GM19395 (cell line): ENCODE measurements at regions not wholly inside any gene's neighbourhood (a gene's known extent, or its start where the extent isn't known, plus 50 kb on each side); places are given as distances from the start of the nearest gene placed in this dataset.
"Not testable (repeated sequence)": the region's sequence is repeated elsewhere in the genome, so short reads cannot be mapped to it uniquely, and the experiment has no call there.

ENCODE experiments used
- ATAC-seq: cut with Tn5 transposase; IDR thresholded peaks from one replicate; pipeline ENCODE4 v1.9.1; 2021; ENCODE audit warnings: mild to moderate bottlenecking, moderate library complexity; ENCODE audit not compliant: unreplicated experiment

DNA sequence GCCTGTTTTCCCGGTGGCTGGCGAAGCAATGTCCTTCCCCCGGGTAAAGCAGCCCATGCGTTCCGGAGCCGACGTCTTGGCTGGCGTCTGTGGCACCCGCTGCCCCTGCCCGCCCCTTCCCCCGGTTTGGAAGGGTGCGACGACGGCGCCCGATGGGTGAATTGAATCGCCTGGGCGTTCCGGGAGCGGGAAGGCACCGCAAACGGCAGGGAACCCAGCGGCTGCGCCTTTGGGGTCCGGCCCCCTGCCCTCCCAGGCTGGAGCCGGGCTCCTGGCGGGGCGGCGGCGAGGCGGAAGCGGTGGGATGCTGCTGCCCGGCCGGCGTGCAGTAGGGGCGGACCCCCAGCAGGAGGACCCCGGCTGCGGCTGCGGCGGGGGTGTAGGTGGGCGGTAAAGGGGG lies 123.6 kb upstream of the RHOU start:
- not testable (repeated sequence) for ATAC-seq

DNA sequence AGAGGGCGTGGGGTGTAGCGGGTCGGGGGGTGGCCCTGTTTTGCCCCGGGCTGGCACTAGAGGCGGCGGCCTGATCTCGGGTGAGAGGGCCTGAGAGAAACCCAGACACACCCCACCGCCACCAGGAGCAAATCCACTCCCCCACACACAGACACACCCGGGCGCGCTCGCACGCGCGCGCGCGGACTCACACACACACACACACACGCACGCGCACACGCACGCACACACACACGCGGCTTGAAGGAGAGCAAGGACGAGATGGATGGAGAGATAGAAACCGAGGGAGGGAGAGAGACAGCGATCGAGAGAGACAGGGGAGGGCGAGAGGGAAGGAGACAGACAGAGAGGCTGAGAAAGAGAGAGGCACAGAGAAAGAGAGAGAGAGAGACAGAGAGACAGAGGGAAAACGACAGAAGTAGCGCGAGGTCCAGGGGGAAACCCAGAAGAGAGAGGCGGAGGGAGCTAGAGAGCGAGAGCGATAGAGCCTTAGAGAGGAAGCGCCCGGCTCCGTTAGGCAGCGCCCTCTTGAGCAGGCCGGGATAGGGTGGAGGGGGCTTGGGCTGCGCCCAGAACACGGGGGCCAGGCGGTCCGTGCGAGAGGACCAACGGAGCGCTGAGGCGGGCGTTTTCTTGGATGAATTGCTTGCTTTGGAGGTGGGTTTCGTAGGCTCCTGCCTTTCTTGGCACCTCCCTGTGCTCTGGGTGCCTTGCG lies 113.1 kb upstream of the RHOU start:
- ATAC-seq: not testable (repeated sequence)

DNA sequence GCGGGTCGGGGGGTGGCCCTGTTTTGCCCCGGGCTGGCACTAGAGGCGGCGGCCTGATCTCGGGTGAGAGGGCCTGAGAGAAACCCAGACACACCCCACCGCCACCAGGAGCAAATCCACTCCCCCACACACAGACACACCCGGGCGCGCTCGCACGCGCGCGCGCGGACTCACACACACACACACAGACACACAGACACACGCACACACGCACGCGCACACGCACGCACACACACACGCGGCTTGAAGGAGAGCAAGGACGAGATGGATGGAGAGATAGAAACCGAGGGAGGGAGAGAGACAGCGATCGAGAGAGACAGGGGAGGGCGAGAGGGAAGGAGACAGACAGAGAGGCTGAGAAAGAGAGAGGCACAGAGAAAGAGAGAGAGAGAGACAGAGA lies 108.8 kb upstream of the RHOU start:
- not testable (repeated sequence) for ATAC-seq

GRCh38 chr1:228632858-228633257 lies 102.4 kb upstream of the RHOU start:
- not testable (repeated sequence) for ATAC-seq

DNA sequence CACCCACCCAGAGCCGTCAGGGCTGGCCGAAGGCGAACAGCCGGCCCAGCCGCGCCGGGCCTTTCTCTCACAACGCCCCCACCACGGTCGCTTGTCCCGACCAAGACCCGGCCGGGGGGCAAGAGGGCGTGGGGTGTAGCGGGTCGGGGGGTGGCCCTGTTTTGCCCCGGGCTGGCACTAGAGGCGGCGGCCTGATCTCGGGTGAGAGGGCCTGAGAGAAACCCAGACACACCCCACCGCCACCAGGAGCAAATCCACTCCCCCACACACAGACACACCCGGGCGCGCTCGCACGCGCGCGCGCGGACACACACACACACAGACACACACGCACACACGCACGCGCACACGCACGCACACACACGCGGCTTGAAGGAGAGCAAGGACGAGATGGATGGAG lies 100.0 kb upstream of the RHOU start:
- ATAC-seq: not testable (repeated sequence)

- not testable (repeated sequence) for ATAC-seq
Observed at GRCh38 chr1:228637529-228637928, 97.8 kb upstream of the RHOU start.

DNA sequence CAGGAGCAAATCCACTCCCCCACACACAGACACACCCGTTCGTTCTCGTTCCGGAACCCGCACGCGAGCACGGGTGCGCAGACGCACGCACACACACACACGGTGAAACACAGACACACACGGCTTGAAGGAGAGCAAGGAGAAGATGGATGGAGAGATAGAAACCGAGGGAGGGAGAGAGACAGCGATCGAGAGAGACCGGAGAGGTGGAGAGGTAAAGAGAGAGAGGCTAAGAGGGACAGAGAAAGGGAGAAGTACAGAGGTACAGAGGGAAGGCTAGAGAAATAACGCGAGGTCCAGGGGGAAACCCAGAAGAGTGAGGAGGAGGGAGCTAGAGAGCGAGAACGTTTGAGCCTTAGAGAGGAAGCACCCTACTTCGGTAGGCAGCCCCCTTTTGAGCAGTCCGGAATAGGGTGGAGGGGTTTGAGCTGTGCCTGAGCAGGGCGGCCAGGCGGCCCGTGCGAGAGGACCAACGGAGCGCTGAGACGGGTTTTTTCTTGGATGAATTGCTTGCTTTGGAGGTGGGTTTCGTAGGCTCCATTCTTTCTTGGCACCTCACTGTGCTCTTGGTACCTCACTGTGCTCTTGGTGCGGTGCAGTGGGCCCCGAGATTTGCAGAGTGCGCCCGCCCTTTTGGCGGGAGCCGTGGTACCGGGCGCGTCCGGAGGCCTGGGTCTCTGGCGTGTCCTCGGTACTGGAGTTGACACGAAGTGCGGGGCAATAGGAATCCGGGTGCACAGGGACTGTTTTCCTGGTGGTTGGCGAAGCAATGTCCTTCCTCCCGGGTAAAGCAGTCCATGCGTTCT lies 88.4 kb upstream of the RHOU start:
- ATAC-seq: peak; percentile 54

DNA sequence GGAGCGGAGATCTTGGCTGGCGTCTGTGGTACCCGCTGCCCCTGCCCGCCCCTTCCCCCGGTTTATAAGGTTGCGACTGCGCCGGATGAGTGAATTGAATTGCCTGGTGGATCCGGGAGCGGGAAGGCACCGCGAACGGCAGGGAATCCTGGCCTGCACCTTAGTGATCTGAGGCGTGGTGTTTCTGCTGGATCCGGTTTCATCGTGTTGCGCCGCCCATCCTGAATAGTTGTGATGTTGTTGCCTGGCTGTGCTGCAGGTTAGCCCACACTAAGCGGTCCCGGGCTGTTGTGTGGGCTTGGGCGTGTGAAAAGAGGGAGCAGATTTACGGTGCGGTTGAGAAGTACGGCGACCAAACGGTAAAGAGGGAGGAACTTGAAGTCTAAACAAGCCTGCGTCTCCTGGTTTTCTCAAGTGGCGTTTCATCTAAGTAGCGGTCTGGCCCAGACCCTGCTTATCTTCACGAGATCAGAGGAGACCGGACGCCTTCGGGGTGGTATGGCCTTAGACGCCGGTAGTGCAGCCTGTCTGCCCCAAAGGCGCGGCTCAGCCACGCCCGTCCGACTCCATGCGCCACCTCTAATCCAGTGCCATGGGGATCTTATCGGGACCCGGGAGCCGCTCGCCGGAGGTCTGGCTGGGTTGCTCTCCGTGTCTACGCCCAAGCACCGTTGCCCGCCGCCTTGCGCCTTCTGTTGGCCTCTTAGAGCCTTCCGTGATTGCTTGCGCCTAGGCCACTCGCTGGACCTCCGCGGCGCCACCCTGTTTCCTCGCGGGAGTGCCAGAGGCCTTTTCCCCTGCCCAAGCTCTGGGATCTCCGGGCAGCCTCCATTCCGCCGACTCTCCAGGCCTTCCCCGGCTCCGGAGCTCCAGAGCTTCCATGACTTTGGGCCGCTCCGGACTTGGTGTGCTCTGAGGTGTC lies 87.5 kb upstream of the RHOU start:
- ATAC-seq: peak; percentile 43

GRCh38 chr1:228648647-228649383 lies 86.5 kb upstream of the RHOU start:
- ATAC-seq: no peak

GRCh38 chr1:228650141-228650540 lies 85.1 kb upstream of the RHOU start:
- ATAC-seq: no peak

GRCh38 chr1:228650946-228651345 lies 84.3 kb upstream of the RHOU start:
- no peak for ATAC-seq

- no peak for ATAC-seq
Observed at GRCh38 chr1:228652116-228652515, 83.2 kb upstream of the RHOU start.

DNA sequence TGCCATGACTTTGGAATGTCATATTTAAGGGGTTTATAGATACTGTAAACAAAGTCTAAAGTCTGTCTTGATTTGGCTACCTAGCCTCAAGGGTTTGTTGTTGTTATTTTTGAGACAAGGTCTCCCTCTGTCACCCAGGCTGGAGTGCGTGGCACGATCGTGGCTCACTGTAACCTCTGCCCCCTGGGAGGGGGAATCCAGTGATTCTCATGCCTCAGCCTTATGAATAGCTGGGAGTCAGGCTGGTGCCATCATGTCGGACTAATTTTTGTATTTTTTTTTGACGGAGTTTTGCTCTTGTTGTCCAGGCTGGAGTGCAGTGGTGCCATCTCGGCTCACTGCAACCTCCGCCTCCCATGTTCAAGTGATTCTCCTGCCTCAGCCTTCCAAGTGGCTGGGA lies 82.2 kb upstream of the RHOU start:
- not testable (repeated sequence) for ATAC-seq

DNA sequence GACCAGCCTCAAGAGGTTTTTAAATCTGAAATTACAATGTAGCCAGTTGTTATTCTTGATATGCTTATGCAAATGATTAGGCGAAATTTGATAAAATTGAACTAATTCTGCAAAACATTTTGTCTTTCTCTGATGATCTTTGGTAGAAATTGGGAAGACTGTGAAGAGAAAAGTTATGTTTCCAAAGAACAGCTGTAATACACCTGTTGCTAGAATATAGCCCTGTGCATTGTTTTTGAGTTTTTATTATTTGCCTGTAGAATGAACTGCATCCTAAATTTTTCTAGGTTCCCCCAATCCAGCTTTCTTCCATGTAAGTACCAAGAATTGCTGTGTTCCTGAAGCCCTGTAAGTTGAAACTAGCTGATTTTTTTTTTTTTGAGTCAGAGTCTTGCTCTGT lies 81.5 kb upstream of the RHOU start:
- ATAC-seq: no peak

GRCh38 chr1:228655796-228656394 lies 79.4 kb upstream of the RHOU start:
- ATAC-seq: no peak

DNA sequence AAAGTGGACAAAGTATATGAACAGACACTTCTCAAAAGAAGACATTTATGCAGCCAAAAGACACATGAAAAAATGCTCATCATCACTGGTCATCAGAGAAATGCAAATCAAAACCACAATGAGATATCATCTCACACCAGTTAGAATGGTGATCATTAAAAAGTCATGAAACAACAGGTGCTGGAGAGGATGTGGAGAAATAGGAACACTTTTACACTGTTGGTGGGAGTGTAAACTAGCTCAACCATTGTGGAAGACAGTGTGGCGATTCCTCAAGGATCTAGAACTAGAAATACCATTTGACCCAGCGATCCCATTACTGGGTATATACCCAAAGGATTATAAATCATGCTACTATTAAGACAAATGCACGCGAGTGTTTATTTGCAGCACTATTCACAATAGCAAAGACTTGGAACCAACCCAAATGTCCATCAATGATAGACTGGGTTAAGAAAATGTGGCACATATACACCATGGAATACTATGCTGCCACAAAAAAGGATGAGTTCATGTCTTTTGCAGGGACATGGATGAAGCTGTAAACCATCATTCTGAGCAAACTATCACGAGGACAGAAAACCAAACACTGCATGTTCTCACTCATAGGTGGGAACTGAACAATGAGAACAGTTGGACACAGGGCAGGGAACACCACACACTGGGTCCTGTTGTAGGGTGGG lies 73.1 kb upstream of the RHOU start:
- ATAC-seq: not testable (repeated sequence)

DNA sequence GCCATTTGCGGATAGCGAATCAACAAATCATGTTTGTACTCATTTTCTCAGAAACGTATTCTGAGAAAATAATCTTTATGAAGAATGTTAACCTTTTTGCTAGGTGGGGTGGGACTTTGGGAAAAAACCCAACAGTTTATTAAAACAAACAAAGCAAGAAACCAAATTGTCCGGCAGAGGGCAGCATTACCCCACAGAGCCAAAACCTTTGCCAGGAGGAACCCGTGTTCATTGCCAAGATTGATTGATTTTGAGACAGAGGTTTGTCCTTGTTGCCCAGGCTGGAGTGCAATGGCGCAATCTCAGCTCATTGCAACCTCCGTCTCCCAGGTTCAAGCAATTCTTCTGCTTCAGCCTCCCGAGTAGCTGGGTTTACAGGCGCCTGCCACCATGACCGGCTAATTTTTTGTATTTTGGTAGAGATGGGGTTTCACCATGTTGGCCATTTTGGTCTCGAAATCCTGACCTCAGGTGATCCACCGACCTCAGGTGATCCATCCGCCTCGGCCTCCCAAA lies 70.8 kb upstream of the RHOU start:
- ATAC-seq: no peak

- no peak for ATAC-seq
Observed at GRCh38 chr1:228666686-228667623, 68.3 kb upstream of the RHOU start.
